MV-4-11 (cell line): ENCODE measurements at regions not wholly inside any gene's neighbourhood (a gene's known extent, or its start where the extent isn't known, plus 50 kb on each side); places are given as distances from the start of the nearest gene placed in this dataset.
"Not testable (repeated sequence)": the region's sequence is repeated elsewhere in the genome, so short reads cannot be mapped to it uniquely, and the experiment has no call there.

Source experiments
- DNase-seq: peaks from one replicate; lab custom pipeline; 2025; lab: John Stamatoyannopoulos, UW

DNA sequence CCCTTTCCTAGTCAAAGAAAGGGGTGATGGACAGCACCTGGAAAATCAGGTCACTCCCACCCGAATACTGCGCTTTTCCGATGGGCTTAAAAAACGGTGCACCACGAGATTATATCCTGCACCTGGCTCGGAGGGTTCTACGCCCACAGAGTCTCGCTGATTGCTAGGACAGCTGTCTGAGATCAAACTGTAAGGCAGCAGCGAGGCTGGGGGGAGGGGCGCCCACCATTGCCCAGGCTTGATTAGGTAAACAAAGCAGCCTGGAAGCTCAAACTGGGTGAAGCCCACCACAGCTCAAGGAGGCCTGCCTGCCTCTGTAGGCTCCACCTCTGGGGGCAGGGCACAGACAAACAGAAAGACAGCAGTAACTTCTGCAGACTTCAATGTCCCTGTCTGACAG lies 783.4 kb downstream of the NSUN3 start:
- DNase-seq = not testable (repeated sequence)

DNA sequence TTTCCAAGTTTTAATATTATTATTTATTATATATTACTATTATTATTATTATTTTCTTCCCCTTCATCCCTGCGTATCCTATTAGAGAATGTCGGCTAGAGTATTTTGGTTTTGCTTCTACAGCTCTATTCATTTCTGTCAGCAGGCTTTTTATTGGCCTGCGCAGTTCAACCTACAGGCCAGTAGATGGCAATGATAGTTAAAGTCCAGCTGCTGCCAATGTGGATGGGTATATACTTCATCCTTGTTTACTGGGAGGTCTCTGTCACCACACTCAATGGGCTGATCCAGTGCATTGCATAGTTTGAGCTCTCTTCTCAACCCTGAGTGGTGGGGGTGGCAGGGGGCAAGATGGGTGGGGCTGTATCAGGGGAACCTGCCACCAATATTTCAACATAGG lies 799.8 kb downstream of the NSUN3 start:
- DNase-seq = peak; percentile 8

DNA sequence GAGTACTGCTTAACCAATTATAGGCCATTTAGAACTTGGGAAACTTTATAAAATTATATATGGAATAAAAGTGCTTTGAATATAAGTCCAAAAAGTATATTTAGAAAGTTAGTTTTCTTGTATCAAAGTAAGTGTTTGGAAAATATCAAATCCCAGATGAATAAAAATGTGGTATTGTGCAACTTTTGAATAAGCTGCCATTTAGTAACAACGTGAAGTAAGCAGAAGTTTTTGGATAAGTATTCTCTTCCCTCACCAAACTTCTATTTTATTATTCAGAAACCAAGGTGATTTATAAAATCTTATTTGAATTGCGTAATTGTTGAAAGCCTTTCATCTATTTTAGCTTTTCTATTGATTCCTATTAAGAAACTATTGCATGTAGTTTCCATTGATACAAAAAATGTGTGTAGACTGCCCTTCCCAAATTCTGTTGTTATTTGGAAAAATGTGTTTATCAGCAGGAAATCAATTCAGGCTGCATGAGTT lies 806.2 kb downstream of the NSUN3 start:
- no peak for DNase-seq

DNA sequence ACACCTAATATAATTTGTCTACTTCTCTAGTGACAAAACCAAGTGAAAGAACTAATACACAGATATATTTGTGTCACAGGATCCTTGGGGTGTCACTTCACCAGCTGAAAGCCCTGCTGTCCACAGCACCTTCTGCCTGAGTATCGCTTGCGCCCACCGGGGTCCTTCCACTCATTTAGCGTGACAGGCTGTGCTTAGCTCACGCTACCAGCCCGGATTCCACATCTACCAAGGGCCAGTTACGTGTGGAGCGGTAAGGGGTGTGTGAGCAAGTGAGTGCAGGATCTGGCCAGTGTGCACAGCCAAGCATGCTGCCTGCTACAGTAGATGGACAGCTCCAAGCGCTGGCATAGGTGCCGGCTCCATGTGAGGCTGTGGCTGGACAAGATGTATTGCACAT lies 810.9 kb downstream of the NSUN3 start:
- DNase-seq = no peak

DNA sequence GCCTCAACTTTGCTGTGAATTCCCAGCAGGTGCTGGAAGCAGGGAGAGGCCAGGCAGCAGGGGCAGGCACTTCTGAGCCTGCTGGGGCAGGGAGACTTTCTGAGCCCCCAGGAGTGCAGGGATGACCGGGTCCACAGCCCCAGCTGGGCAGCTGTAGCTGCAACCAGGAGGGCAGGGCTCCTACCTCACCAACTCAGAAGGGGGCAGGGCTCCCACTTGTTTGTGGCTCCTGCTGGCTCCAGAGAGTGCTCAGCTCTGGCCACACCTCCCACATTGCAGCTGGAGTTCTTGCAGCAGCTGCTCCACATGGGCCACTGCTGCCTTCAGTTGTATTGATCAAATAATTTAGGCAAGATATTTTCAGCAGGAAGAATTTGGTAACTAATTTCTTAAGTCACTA lies 812.3 kb downstream of the NSUN3 start:
- no peak for DNase-seq

DNA sequence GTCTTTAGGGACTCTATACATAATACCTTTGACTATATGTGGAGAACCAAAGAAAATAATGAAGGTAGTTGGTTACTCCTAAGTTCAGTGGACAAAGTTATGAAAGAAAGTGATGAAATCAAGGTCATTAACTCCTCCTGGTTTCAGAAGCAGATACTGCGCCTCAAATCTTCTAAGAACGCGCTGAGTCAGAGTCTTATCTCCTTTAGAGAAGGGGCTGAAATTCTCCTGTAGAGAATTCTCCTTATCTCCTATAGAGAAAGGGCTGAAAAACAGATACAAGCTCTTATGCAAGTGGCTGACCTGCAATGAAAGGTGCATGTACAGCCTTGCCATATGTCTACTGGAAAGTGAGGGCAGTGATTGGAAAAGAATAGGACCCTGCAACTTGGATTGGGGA lies 824.2 kb downstream of the NSUN3 start:
- DNase-seq = no peak

DNA sequence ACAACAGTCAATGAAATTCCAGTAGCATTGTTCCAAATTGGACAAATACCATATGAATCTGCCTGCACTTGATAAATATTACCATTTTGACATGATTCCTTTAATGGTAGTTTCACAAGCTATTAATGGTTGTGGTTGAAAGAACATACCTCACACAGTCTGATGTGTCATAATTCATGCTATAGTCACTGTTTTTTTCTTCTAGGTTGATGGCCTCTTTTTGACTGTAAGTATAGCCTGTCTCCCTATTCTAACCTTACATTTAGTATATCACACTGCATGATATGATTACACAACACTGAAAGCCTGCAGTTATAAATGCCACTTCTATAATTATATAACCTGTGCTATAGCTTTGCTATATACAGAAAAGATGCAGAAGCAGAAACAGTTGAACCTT lies 834.1 kb downstream of the NSUN3 start:
- no peak for DNase-seq

DNA sequence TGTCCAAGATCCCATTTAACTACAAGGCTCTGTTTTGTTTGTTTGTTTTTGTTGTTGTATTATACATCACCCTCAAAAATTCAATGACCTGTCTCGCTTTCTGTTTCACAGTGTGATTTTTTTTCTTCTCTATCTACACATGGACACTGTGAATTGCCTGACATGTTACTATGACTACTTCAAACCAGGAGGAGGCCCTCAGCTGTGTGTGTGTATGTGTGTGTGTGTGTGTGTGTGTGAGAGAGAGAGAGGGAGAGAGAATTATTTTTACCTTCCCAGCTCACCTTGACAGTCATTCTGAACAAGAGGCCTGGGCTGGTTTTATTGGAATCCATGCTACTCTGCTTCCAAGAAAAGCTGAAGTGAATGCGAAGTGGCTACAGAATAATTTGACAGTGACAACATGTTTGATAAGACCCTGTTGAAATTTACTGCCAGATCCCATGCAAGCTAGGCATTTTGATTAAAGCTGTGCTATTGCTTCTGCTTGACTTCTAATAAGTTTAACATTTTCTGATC lies 841.4 kb downstream of the NSUN3 start:
- no peak for DNase-seq

DNA sequence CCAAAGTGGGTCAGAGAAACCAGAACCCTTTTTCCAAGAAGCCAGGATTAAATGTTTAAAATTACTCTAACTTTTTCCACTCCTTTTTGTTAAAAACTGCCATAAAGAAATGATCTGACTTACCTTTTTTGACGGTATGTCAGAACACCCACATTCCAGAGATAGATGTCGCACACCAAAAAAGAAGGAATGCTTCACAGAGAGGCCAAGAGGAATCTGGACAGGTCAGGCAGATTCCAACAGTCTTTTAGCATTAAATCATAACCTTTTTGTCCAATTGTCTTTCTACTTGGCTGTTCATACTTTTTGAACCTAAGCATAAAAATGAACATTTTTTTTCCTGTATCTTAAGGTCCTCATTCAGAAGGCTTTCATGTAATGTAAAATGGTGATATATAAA lies 846.9 kb downstream of the NSUN3 start:
- no peak for DNase-seq

DNA sequence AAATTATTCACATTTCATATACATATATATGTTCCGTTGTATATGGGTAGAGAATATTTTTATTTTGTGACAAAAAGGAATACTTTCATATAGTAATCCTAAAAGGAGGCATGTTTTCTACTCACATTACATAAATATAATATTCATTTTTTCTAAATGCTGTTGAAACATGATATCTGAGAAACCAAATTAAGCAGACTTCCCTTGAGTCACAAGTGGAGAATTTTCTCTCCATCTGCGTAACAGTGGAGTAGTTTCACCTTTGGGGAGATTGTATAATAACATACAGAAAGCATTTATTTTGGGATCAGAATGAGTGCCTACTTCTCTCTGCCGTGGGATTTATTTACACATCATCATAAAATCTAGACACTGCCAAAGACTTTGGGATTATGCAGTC lies 849.8 kb downstream of the NSUN3 start:
- DNase-seq = no peak

DNA sequence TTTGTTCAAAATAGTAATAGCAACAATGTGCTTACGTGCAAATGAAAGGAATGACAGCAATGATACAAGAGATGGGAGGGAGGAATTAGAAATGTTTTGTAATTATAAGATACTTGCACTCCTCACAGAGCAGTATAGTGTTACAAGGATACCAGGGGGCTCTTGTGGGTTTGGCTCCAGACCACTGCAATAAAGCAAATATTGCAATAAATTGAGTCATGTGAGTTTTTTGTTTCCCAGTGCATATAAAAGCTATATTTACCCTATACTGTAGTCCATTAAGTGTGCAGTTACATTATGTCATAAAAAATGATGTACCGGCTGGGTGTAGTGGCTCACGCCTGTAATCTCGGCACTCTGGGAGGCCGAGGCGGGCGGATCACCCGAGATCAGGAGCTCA lies 864.3 kb downstream of the NSUN3 start:
- no peak for DNase-seq

DNA sequence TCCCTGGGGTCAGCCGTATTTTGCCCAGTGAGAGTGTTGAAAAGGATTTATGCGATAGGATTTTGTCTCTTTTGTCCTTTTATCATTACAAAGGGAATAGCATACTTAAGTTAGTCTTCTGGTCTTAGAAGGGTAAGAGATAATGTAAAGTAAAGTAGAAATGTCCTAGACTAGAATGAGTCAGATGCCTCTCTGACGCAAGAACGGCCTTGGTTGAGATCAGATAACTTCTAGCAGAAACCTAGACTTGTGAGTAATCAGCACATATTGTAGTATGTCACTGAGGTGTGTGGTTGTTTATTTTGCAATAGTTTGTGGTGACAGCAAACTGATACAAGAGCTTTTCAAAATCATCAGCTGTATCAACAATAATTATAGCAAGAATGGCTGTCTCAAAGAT lies 866.1 kb downstream of the NSUN3 start:
- DNase-seq = peak; percentile 82

DNA sequence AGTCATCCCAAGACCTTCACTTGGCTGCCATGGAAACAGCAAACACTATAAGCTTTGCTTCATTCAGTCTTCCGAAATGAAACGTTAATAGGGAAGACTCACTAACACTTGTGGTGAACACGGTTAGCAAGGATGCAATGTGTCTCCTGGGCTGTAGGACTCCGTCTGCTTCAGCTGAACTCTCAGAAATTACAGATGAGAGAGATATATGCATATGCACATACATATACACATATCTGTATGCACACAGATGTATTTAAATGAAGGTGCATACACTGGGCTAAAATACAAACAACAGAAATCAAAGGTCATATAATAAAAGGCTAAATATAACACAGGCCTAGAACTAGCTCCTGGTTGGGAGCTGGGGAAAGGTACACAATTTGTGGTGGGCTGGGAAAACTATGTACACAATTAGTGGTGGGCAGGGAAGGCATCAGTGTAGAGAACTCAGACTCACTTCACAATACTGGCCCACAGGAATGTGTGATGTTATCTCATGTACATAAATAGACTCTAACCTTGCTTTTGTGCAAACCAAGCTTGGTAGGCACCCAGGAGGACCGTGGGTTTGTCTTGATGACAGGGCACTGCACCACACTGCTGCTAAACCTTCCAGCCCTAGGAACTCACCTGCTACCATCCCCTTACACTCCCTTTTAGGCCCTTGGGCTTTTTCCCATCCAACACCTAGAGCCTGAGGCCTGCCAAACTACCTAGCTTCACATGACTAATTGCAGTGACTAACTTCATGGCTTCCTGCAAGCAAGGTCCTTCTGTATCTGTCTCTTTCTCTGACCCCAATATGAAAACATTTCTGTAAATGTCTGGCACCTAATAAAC lies 873.1 kb downstream of the NSUN3 start:
- no peak for DNase-seq

DNA sequence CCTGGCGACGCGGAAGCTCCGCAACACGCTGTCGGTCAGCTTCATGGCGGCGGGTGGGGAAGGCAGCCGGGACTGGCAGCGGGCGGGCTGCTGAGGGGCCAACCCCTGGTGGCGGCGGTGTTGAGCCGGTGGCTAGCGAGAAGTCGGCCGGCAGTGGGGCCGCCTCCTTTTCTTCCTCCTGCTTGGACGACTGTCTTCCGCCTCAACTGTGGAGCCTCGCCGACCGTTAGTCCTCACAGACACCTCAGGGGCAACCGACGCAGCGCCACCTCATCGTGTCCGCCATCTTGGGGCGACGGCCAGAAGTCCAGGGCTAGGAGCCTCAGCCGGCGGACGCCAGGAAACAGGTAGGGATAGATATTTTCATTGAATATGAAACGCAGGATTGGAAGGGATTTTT lies 875.1 kb downstream of the NSUN3 start:
- DNase-seq = no peak

DNA sequence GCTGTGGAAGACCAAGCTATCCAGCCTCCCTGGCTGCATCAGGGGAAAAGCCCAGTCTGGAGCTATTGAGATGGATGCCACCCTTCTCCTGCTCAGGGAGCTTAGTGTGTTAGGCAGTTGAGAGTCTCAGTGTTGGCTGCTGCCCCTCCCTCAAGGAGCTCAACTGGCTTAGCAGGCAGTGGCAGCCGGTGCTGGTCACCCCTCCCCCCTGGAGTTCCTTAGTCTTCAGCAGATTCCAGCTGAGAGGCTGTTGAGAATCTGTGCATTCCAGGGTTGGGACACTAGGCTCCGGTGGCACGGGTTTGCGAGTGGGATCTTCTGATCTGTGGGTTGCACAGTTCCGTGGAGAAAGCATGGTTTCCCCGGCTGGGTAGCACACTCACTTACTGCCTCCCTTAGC lies 883.8 kb downstream of the NSUN3 start:
- no peak for DNase-seq

DNA sequence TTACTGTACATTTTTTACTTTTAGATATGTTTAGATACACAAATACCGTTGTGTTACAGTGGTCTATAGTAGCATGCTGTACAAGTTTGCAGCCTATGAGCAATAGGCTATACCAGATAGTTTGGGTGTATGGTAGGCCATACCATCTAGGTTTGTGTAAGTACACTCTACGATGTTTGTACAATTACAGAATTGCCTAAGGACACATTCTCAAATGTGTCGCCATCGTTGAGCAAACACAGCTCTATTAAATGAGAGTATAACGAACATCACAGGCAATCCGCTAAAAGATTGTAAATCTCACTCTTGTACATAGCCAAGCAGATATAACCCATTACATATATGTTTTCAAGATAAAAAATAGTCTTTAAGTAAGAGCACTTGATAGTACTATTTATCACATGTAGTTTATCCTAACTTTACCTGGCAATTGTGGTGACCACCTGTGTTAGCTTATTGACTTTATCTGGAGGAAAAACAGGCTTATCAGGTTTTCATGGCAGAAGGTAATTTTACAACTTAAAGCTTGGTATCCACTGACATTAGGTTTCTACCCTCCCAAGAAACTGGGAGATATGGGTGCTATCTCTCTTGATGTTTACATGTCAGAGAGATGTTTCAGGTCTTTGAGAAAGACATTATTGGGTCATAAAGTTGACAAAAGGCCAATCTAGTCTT lies 898.7 kb downstream of the NSUN3 start:
- DNase-seq = no peak

DNA sequence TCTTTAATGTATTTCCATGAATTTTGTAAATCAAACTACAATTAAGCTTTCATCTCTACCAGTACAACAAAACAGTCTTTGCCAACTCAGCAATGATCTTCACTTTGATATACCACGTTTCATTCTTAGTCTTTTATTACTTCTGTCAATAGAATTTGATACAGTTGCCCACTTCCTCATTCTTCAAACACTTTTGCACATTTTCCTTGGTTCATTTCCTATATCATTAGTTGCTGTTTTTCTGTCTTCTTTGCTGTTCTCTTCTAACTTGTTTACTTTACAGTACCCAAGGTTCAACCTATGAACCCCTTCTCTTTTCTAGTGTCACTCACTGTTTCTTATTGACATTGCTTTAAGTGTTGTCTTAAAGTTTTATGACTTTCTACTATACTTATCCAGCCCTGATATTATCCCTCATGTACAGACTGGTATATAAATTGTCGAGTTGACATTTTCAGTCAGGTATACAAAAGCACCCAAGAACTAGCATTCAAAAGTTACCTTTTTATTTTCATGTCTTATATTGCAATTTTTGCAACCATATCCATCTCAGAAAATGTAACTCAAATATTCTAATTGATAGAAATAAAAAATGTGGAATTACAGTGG lies 903.1 kb downstream of the NSUN3 start:
- DNase-seq = no peak

DNA sequence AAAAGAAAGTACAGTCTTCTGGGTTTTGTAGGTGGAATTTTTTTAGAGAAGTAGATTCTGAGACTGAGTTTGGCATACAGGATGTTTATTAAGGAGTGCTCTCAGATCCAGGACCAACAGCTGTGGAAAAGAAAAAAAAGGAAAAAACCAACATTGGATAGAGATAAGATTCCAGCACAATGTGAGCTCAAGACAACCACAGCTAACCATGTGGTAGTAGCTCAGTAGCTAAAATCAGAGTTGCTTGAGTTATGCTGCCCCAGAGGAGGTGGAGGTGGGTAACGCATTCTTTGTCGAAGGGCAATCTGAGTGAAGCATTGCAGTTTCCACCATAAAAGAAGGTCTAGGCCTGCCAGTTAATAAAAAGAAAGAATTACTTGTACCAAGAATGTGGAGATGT lies 904.3 kb downstream of the NSUN3 start:
- no peak for DNase-seq

DNA sequence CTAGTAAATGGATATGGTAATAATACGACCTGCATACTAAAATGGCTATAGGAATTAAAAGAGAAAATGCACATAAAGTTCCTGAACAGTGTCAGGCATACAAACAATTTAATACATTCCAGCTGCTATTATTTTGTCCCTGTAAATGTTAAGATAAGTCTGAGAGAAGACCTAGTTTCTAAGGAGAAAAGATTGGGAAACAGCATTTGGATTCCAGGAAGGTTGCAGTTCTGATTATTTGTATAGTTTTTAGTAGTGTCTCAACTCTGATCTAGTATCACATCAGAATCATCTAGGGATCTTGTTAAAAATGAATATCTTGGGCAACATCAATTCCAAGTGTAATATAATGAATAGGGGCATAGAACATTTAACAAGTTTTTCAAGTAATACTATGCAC lies 905.7 kb downstream of the NSUN3 start:
- no peak for DNase-seq

DNA sequence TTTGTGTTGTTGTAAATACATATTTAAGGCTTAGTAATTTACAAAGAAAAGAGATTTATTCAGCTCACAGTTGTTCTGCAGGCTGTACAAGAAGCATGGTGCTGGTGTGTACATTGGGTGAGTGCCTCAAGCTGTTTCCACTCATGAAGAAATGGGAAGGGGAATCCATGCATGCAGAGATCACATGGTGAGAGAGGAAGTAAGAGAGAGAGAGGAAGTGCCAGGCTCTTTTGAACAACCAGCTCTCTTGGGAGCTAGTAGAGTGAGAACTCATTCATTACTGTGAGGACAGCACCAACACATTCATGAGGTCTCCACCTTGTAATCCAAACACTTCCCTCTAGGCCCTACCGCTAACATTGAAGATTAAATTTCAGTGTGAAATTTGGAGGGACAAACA lies 909.2 kb downstream of the NSUN3 start:
- DNase-seq = peak; percentile 3

DNA sequence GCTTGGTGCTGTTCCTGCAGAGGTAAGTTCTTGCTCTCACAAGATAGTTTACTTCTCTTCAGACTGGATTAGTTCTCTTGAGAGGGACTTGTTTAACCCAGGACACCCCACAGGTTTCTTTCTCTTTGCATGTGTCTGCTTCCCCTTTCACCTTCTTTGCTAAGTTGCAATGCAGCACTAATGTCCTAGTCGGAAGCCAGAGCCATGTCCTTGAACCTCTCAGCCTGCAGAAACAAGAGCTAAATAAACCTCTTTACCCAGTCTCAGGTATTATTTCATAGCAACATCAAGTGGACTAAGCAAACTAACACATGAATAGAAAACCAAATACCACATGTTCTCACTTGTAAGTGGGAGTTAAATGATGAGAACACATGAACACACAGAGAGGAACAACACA lies 915.2 kb downstream of the NSUN3 start:
- no peak for DNase-seq

DNA sequence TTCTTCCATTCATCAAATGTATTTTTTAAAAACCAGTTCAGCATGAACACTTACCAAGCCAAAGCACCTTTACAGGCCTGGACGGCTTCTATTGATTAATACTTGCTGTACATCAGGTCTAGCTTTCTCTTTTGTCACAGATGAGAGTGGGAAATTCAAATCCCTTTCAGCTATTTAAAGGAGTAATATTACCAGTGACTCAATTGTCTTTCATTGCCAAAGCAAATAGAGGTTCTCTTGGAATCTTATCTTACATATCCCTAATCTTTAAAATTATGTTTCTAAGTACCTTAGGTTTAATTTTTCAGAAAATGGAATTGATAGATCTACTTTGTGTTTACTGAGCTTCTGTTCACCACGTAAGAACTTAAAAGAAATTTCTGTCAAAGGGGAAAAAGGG lies 922.9 kb downstream of the NSUN3 start:
- no peak for DNase-seq
